HEK293 (cell line): ENCODE measurements at regions not wholly inside any gene's neighbourhood (a gene's known extent, or its start where the extent isn't known, plus 50 kb on each side); places are given as distances from the start of the nearest gene placed in this dataset.

Source experiments
- CTCF ChIP-seq: fragments of 450-650 bp; formaldehyde crosslinking; IDR thresholded peaks from 2 replicates; pipeline ENCODE4 v1.5.1; 2016; ENCODE audit warnings: missing biosample characterization, missing genetic modification characterization
- ZBTB21 ChIP-seq: fragments of 450-650 bp; formaldehyde crosslinking; IDR thresholded peaks from 2 replicates; pipeline ENCODE4 v1.5.1; 2017; ENCODE audit warnings: missing biosample characterization, missing genetic modification characterization

- no peak for TF ChIP-seq CTCF (tag by site-specific recombination)
- TF ChIP-seq ZBTB21, result no peak
Observed at GRCh38 chr18:1488394-1488793, 583.7 kb downstream of the ADCYAP1 start.
